Activated CD8-positive, alpha-beta memory T cell treated with anti-CD3 and anti-CD28 coated beads, Interleukin-2, amount 50 U/mL, for 1 hour (primary cell): ENCODE measurements at regions not wholly inside any gene's neighbourhood (a gene's known extent, or its start where the extent isn't known, plus 50 kb on each side); places are given as distances from the start of the nearest gene placed in this dataset.

Experiments
- DNase-seq: peaks from one replicate; pipeline ENCODE4 v3.0.0-alpha.2; 2020; ENCODE audit errors: extremely low read depth

GRCh38 chr22:48740086-48740730 lies 1087.5 kb downstream of the BRD1 start:
- no peak for DNase-seq

DNA sequence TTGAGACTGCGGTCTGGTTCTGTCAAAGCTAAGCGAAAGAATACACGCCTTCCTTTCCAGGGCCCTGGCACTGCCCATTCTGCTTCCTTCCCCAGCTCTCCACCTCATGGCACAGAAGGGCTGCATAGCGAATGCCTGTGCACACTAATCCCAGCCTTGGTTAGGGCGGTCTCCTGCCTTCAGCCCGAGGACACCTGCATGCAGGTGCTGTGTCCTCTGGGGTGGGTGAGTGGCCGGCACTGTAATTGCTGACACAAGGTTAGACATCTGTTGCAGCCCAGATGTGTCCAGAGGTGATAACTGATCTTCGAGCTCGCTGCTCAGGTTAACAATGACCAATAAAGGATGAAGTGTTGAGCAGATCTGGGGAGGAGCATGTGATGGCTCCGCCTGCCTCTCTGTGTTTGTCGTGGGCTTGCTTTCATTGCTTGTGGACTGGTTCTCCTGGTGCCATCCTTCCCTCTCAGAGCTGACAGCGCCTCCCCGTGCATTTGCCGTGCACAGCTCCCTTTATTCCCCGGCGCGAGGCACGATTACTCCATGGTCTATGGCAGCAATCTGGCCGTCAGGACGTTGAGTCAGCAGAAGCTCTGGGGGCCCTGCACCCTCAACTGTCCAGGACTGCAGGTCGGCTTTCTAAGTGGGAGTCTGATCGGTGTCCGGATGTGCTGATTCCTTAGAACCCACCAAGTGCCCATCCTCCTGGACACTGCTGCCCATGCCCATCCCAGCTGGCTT lies 1088.2 kb downstream of the BRD1 start:
- DNase-seq = no peak

DNA sequence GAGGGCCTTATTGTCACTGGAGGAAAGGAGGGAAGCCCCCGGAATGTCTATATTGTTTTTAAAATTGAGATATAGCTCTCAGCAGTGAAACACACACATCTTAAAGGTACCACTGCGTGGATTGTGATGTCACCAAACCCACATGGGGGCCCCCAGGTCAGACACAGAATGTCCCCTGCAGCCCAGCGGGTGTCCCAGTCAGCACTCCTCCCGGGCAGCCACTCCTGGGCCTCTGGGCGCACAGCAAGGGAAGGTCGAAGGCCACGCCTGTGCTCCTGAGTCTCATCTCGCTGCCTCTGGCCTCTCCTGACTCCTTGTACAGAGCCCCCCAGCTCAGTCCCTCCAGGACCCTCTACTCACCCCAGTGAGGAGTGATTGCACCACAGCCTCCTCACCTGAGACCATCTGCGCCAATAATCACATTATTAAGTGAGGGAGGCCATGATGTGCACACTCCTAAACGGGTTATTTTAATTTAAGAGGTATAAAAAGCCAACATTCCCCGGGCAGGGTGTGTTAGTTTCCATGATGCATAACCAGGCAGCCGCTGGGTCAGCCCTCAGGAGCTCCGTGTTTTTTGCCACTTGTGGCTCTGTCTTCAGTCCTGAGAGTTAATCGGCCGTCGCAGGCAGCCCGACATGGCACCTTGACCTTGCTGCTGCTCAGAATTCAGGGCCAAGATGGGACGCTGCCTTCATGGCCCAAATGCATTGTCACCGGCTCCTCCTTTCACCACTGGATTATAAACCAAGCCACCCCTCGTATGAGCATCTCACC lies 1089.3 kb downstream of the BRD1 start:
- no peak for DNase-seq

- no peak for DNase-seq
These were observed 1090.0 kb downstream of the BRD1 start for GRCh38 chr22:48737461-48738203.

DNA sequence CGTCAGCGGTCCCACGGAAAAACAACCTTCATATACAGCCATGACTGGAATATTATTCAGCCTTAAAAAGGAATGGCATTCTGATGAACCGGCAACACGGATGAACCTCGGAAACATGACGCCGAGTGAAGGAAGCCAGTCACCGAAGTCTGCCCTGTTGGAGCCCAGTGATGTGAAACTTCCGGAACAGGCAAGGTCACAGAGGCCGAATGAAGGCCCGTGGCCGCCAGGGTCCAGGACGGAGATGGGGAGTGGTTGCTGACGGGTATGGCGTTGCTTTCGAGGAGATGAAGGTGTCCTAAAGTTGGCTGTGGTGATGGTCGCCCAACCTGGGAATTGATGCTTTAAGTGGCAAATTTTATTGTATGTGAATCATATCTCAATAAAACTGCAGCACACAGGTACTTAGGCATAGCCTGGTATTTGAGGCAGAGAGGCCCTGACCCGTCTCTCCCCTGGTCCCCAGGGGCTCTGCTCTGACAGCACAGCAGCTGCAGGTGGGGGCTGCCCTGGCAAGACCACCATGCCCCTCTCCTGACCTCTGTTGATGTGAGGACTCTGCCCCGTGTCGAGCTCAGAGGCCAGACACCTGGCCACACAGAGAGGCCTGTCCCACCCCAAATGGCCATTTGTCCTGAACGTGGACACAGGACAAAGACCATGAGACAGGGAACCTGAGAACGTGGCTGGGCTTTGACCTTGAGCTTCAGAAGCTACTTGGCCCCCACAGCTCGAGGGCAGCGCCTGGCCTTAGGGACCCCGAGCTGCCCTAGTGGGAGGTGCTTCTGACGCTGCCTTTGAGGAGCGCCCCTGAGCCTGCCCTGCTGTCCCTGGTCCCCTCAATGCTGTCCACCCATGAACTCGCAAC lies 1090.8 kb downstream of the BRD1 start:
- no peak for DNase-seq

GRCh38 chr22:48734961-48735360 lies 1092.7 kb downstream of the BRD1 start:
- no peak for DNase-seq

GRCh38 chr22:48734359-48734758 lies 1093.3 kb downstream of the BRD1 start:
- no peak for DNase-seq

DNA sequence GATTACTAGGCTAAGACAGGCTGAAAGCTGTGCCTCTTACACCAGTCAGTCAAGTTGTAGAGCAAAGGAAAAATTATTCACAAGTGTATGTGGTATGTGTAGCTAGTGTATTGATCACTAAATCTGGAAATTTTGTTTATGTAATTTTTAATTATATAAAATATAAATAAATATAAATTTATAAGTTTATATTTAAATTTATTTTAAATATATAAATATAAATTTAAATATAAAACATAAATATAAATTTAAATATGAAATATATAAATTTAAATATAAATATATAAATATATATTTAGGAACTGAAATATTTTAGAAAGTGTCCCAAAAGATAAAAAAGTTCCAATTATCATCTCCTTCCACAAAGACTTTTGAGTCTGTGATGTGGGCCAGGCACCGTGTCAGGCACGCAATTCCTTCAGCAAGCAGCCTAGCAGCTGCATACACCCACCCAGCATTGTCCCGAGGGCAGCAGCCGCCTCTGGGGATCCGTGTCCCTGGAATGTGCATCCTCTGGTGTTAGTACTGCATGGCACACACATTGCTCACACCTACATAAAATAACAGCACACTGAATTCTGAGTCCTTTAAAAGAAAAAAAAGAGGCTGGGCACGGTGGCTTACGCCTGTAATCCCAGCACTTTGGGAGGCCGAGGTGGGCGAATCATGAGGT lies 1098.0 kb downstream of the BRD1 start:
- DNase-seq = no peak

DNA sequence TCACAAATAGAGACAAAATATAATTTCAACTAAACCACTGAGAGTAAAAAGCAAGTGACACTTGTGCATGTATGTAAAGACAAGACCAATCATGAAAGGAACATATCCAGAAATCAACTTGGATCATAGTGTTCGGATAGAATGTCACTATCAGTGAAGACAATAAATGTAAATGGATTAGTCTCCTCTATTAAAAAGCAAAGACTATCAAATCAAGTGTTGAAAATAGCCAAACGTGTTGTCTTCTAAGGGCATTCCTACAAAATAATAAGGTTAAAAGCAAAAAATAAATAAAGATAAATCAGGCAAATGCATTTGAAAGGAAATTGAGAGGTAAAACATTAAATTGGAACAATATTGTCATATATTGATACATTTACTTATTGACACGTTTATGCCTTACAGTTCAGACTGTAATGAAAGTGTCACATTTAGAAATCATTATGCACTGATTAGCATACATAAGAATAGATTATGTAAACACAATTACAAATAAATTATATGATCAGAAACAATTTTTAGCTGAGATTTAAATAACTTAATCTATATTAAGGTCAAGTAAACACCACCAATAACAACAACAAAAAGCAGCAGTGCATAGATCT lies 1100.1 kb downstream of the BRD1 start:
- DNase-seq = no peak

- DNase-seq = no peak
These were observed 1102.8 kb downstream of the BRD1 start for GRCh38 chr22:48724899-48725298.

DNA sequence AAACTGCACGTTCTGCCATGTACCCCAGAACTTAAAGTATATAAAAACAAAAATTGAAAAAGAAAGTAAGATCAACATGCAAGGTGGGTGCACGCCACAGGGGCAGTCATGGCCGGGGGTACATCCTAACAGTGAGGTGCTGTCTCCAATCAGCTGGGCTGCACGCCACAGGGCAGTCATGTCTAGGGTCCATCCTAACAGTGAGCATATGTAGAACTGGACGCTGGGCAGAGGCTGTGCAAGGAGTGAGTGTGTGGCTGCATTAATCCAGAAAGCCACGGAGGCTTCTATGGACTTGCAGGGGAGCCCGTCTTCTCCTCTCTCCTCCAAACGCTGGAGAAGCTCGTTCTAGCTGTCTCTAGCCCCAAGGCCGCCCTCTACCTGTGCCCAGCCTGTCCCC lies 1105.0 kb downstream of the BRD1 start:
- no peak for DNase-seq

DNA sequence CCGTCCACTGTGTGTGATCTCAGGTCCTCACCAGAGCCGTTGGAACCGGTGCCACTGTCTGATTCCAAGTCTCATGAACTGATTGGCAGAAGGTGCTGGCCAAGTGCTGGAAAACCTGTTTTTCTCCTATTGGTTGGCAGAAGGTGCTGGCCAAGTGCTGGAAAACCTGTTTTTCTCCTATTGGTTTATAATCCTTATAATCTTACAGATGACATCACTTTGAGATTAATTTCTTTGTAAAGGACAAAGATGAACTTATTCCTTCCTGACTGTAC lies 1106.3 kb downstream of the BRD1 start:
- DNase-seq = no peak

DNA sequence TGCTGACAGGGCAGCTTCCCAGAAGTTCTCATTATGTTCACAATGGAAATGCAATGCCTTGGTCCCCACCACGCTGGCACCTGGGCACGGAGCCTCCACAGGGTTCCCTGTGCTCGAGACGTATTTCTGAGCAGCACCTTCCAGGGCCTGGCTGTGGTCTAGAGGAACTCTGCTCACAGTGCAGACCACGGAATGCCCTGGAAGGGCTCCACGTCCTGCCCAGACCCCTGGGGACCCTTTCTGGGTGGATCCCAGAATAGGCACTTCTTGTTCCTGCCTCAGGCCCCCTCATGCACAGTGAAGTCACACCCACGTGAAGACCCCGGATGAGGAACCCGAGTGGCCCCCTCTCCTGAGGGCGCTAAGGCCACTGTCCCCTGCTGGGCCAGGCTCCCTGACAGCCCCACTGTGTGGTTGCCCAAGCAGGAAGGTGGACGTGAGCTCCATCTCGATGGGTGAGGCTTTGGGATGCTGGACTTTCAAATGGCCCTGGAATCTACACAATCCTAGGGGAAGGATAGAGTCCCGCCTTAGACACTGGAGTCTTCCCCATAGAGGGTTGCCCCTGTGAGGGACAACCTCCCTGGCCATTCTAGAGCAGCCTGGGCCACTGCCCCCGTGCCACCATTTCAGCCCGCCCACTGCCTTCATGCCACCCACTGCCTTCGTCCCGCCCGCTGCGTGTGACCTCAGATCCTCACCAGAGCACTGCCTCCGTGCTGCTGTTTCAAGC lies 1106.8 kb downstream of the BRD1 start:
- DNase-seq = no peak

DNA sequence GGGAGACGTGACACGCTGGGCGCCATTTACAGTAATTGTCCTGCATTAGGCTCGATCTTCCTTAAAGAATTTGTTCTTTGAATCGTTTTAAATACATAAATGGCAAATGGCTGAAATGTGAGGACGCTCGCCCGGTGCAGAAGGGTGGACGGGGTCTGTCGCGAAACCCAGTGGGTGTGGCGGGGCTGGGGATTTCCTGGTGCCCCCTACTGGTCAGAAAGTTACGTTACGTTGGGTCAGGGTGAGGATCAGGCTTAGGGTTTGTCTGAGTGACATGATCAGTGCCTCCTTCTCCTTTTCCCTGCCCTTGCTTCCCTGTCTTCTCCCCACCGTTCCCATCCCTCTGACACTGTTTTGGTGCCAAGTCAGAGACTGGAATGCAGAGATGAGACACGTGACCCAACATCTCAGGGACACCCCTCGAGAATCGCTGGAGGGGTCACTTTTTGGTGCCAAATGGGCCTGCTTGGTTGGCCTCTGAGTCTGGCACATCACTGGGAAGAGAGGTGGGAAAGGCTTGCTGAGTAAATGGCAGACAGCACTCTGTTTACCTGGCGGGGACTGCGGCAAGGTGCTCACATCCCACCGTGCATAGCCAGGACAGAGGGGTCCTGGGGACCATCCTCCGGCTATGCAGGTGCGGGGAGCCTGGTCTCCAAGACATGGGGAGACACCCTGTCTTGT lies 1107.6 kb downstream of the BRD1 start:
- no peak for DNase-seq

DNA sequence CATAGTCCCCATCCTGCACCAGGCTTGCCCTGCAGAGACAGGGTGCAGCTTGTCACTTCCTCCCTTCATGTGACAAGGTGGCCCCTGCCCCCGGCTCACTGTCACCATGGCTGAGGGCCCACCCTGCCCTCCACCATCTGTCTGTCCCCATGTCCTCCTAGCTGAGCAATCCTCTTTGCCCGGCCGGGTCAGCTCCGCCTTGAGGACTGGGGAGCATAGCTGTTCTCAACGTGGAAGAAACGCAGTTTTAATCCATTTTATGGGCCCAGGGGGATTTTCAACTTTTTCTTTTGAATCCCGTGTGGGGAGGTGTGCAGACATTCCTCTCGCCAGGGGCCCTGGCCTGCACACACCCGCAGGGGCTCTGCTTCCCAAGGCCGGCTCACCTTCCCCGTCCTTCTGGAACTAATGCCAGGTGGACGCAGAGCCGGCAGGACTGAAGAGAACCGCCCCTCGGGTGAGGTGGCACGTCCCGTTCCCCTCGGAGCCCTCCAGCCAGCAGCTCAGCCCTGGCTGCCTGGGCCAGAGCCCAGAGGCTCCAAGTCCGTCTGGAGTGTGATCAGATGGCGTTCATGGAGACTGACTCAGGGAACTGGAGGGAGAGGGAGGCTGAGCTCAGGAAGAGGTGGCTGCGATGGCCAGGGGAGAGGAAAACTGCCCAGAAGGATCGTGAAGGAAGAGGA lies 1108.7 kb downstream of the BRD1 start:
- DNase-seq = no peak

DNA sequence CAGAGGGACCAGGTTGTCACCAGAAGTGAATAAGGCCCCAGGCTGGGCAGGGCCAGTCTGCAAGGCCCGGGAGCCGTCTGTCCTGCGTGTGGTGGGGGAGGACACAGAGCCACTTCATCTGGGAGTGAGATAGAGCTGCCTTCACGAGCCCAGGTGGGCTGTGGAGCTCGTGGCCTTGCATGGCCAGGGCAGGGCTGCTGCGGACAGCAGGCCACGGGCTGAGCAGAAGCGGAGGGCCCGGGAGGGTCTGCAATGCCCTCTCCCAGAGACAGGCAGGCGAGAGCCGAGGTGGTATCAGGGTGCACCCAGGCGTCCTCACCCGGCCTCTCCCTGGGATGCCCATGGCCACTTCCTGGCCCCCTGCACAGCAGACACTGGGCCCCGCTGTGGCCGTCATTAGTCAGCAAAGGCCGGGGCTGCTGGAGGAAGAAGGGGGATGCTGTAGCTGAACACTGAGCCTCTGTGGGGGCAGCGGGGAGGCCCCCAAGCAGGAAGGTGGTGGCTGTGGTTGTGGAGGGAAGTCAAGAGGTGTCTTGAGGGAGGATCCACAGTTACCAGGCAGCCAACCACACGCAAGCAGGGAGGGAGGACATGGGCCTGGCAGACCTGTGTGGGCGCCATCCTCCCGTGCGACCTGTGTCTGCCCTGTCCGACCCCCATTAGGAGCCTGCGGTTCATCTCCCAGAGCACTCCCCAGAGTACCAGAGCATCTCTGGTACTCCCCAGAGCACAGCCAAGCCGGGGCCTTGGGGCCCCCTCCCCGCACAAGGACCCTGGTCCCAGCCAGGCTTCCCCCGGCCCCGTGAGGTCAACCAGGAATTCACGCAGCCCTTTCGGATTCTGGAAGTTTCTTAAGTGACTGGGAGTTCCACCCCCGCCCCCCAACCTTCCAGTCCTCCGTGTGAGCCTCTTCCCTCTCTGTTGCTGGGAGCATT lies 1109.5 kb downstream of the BRD1 start:
- DNase-seq = no peak

GRCh38 chr22:48717076-48717810 lies 1110.4 kb downstream of the BRD1 start:
- no peak for DNase-seq
